ENCODE measurements at regions not wholly inside any gene's neighbourhood (a gene's known extent, or its start where the extent isn't known, plus 50 kb on each side); places are given as distances from the start of the nearest gene placed in this dataset.

DNA sequence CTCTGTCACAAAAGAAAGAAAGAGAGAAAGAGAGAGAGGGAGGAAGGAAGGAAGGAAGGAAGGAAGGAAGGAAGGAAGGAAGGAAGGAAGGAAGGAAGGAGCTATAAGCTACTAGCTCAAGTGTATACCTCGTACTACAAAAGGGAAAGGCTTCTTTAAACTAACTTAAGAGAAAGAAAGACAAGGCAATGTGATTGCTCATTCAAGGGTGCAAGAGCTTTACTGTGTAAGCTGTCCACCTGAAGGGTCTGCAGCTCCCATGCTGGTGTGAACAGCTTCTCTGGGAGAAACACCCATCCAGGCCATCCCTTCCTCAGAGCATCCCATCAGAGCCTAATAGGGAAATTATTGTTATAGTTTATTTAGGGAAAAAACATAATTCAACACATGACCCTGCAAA lies 286.1 kb upstream of the ID2 start:
- peaks cover 0 to 4% of the 10 kb centered on the region in 2 experiments; a peak in 1 of 4 replicates for H3K9me3 ChIP-seq (ENCODE audit: control insufficient read depth in 1 of 2, insufficient read depth in 1 of 2, low read depth in 1 of 2, low read length in 2 of 2)
- H3K4me2 ChIP-seq (ENCODE audit: low read length) = no peak overlapping the region
- H3K9ac ChIP-seq (ENCODE audit: low read length) = no peak overlapping the region
- ATAC-seq (no peak), DNase-seq (ENCODE audit: low read depth, low spot score) (no peak)
- H3K9me2 ChIP-seq (ENCODE audit: insufficient read depth) = no peaks in the 10 kb centered on the region
- H3K4me3 ChIP-seq (replicated peaks in 1 of 2; ENCODE audit: low read depth in 1 of 2, low read length in 2 of 2) = no peak overlapping the region
- BruUV-seq (replicated peaks) = no TSS peak
- intact Hi-C loops (cut with micrococcal nuclease) = no loop called here
- TF ChIP-seq, protein P1, sequence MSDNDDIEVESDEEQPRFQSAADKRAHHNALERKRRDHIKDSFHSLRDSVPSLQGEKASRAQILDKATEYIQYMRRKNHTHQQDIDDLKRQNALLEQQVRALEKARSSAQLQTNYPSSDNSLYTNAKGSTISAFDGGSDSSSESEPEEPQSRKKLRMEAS (IDR thresholded peaks at IDR 0.05) = no peak
- TF ChIP-seq, protein P2, sequence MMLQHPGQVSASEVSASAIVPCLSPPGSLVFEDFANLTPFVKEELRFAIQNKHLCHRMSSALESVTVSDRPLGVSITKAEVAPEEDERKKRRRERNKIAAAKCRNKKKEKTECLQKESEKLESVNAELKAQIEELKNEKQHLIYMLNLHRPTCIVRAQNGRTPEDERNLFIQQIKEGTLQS (IDR thresholded peaks at IDR 0.05) = no peak
- TF ChIP-seq ZFX (IDR thresholded peaks at IDR 0.05) = no peak
- TF ChIP-seq ELF1 (IDR thresholded peaks at IDR 0.05; ENCODE audit: borderline replicate concordance, low read depth) = no peak
- TF ChIP-seq, protein P3, sequence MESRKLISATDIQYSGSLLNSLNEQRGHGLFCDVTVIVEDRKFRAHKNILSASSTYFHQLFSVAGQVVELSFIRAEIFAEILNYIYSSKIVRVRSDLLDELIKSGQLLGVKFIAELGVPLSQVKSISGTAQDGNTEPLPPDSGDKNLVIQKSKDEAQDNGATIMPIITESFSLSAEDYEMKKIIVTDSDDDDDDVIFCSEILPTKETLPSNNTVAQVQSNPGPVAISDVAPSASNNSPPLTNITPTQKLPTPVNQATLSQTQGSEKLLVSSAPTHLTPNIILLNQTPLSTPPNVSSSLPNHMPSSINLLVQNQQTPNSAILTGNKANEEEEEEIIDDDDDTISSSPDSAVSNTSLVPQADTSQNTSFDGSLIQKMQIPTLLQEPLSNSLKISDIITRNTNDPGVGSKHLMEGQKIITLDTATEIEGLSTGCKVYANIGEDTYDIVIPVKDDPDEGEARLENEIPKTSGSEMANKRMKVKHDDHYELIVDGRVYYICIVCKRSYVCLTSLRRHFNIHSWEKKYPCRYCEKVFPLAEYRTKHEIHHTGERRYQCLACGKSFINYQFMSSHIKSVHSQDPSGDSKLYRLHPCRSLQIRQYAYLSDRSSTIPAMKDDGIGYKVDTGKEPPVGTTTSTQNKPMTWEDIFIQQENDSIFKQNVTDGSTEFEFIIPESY (IDR thresholded peaks at IDR 0.05; ENCODE audit: extremely low read depth, insufficient replicate concordance, low read length) = no peak
- no peak for TF ChIP-seq YY1 (IDR thresholded peaks at IDR 0.05; ENCODE audit: extremely low read depth, insufficient replicate concordance, low read depth, low read length)
- no peak for TF ChIP-seq RAD21 (IDR thresholded peaks at IDR 0.05; ENCODE audit: low read depth)
- TF ChIP-seq EZH2phosphoT487 (IDR thresholded peaks at IDR 0.05; ENCODE audit: borderline replicate concordance) = no peak
- no peak for TF ChIP-seq POLR2A (IDR thresholded peaks at IDR 0.05; ENCODE audit: borderline replicate concordance, extremely low read depth, insufficient read depth, insufficient read length)
- TF ChIP-seq, protein P4, sequence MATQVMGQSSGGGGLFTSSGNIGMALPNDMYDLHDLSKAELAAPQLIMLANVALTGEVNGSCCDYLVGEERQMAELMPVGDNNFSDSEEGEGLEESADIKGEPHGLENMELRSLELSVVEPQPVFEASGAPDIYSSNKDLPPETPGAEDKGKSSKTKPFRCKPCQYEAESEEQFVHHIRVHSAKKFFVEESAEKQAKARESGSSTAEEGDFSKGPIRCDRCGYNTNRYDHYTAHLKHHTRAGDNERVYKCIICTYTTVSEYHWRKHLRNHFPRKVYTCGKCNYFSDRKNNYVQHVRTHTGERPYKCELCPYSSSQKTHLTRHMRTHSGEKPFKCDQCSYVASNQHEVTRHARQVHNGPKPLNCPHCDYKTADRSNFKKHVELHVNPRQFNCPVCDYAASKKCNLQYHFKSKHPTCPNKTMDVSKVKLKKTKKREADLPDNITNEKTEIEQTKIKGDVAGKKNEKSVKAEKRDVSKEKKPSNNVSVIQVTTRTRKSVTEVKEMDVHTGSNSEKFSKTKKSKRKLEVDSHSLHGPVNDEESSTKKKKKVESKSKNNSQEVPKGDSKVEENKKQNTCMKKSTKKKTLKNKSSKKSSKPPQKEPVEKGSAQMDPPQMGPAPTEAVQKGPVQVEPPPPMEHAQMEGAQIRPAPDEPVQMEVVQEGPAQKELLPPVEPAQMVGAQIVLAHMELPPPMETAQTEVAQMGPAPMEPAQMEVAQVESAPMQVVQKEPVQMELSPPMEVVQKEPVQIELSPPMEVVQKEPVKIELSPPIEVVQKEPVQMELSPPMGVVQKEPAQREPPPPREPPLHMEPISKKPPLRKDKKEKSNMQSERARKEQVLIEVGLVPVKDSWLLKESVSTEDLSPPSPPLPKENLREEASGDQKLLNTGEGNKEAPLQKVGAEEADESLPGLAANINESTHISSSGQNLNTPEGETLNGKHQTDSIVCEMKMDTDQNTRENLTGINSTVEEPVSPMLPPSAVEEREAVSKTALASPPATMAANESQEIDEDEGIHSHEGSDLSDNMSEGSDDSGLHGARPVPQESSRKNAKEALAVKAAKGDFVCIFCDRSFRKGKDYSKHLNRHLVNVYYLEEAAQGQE (IDR thresholded peaks at IDR 0.05; ENCODE audit: low read depth) = no peak
- no peak for TF ChIP-seq FOSL1 (IDR thresholded peaks at IDR 0.05; ENCODE audit: low read depth)
- no peak for TF ChIP-seq SIN3A (IDR thresholded peaks at IDR 0.05; ENCODE audit: low read depth)
- TF ChIP-seq EGR1 (IDR thresholded peaks at IDR 0.05; ENCODE audit: low read depth) = no peak
- TF ChIP-seq, protein P5, sequence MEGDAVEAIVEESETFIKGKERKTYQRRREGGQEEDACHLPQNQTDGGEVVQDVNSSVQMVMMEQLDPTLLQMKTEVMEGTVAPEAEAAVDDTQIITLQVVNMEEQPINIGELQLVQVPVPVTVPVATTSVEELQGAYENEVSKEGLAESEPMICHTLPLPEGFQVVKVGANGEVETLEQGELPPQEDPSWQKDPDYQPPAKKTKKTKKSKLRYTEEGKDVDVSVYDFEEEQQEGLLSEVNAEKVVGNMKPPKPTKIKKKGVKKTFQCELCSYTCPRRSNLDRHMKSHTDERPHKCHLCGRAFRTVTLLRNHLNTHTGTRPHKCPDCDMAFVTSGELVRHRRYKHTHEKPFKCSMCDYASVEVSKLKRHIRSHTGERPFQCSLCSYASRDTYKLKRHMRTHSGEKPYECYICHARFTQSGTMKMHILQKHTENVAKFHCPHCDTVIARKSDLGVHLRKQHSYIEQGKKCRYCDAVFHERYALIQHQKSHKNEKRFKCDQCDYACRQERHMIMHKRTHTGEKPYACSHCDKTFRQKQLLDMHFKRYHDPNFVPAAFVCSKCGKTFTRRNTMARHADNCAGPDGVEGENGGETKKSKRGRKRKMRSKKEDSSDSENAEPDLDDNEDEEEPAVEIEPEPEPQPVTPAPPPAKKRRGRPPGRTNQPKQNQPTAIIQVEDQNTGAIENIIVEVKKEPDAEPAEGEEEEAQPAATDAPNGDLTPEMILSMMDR (IDR thresholded peaks at IDR 0.05 in 2 of 3, conservative IDR thresholded peaks at IDR 0.05 in 1 of 3; ENCODE audit: borderline replicate concordance in 1 of 3, insufficient read depth in 1 of 3, low read depth in 2 of 3, low read length in 2 of 3) = no peak
- no peak for TF ChIP-seq TCF7L2 (IDR thresholded peaks at IDR 0.05; ENCODE audit: borderline replicate concordance, extremely low read depth, insufficient read depth, insufficient read length)
- TF ChIP-seq EZH2 (IDR thresholded peaks at IDR 0.05) = no peak
- TF ChIP-seq SRF (IDR thresholded peaks at IDR 0.05; ENCODE audit: low read depth) = no peak
- no peak for TF ChIP-seq ZNF274 (IDR thresholded peaks at IDR 0.05; ENCODE audit: low read depth, low read length)
- no peak for TF ChIP-seq JUND (IDR thresholded peaks at IDR 0.05)
- POLR2A ChIA-PET = no interaction called here
- no peaks in the 10 kb centered on the region for H3K27me3 ChIP-seq (ENCODE audit: insufficient read depth, low read length)
- H3K79me2 ChIP-seq (ENCODE audit: insufficient read depth, low read length) = no peaks in the 10 kb centered on the region
- RAD21 ChIA-PET (ENCODE audit: low non-redundant PET in 1 of 2, low total read pairs in 2 of 2, uncharacterized antibody in 2 of 2, unreplicated experiment in 2 of 2) = no interaction called here
- no peaks in the 10 kb centered on the region for H3K36me3 ChIP-seq (ENCODE audit: control insufficient read depth in 1 of 2, insufficient read depth in 2 of 2, low read length in 2 of 2)
- no peak overlapping the region for H3K27ac ChIP-seq (ENCODE audit: low read depth, low read length)
- H3K4me1 ChIP-seq (ENCODE audit: control insufficient read depth in 1 of 2, insufficient read depth in 2 of 2, low read length in 2 of 2) = no peaks in the 10 kb centered on the region
- H2AFZ ChIP-seq (ENCODE audit: low read depth, low read length, poor library complexity, severe bottlenecking) = no peak overlapping the region
- CTCF ChIA-PET = no interaction called here
- H4K20me1 ChIP-seq (ENCODE audit: insufficient read depth) = no peaks in the 10 kb centered on the region
